CD14-positive monocyte (primary cell): ENCODE measurements at regions not wholly inside any gene's neighbourhood (a gene's known extent, or its start where the extent isn't known, plus 50 kb on each side); places are given as distances from the start of the nearest gene placed in this dataset.

Experiments
- DNase-seq, 3 donors: peaks; one replicate each; pipeline ENCODE4 v3.0.0-alpha.2; 2011 to 2022
- H2AFZ ChIP-seq: 2 replicates; pipeline ENCODE4 v1.6.0; 2012; ENCODE audit warnings: mild to moderate bottlenecking, low read depth, low read length, inconsistent platforms; ENCODE audit not compliant: insufficient read depth, poor library complexity, severe bottlenecking
- H3K27ac ChIP-seq, 2 donors: 1 replicate in 1 of 2; 2 replicates in 1 of 2; pipeline ENCODE4 v1.5.1; 2012 to 2013; ENCODE audit warnings: low read length in 2 of 2, control low read depth in 1 of 2, inconsistent platforms in 1 of 2, low read depth in 1 of 2, mild to moderate bottlenecking in 1 of 2
- H3K27me3 ChIP-seq, 2 donors: one replicate each; pipeline versions ENCODE4 v1.6.0 to v1.6.1; 2011 to 2013; ENCODE audit warnings: low read length in 2 of 2; ENCODE audit not compliant: control insufficient read depth in 2 of 2, insufficient read depth in 2 of 2
- H3K36me3 ChIP-seq, 2 donors: replicated peaks in 1 of 2; 1 replicate in 1 of 2; 2 replicates in 1 of 2; pipeline versions ENCODE4 v1.5.1 to v1.6.1; 2012 to 2013; ENCODE audit warnings: low read length in 2 of 2, control low read depth in 1 of 2, inconsistent platforms in 1 of 2, mild to moderate bottlenecking in 1 of 2; ENCODE audit not compliant: insufficient read depth in 2 of 2, control insufficient read depth in 1 of 2
- H3K4me1 ChIP-seq, 2 donors: 1 replicate in 1 of 2; 2 replicates in 1 of 2; pipeline versions ENCODE4 v1.5.1 to v1.6.1; 2012 to 2013; ENCODE audit warnings: low read length in 2 of 2, control low read depth in 1 of 2, inconsistent platforms in 1 of 2, mild to moderate bottlenecking in 1 of 2, moderate library complexity in 1 of 2; ENCODE audit not compliant: insufficient read depth in 2 of 2, control insufficient read depth in 1 of 2
- H3K4me2 ChIP-seq: replicated peaks from 2 replicates; pipeline ENCODE3; 2012; ENCODE audit warnings: low read length, moderate library complexity, mild to moderate bottlenecking; ENCODE audit not compliant: poor library complexity, severe bottlenecking; ENCODE audit errors: extremely low read depth
- H3K4me3 ChIP-seq, 3 experiments: fragments of 200-600 bp in 1 of 3; sonication (generic) in 1 of 3; replicated peaks in 1 of 3; 1 replicate in 2 of 3; 2 replicates in 1 of 3; pipeline ENCODE4 v1.5.1; 2011 to 2013; ENCODE audit warnings: low read length in 3 of 3, mild to moderate bottlenecking in 3 of 3, control low read depth in 2 of 3, low read depth in 2 of 3, inconsistent platforms in 1 of 3, moderate library complexity in 1 of 3
- H3K79me2 ChIP-seq: 2 replicates; pipeline ENCODE4 v1.6.0; 2012; ENCODE audit warnings: mild to moderate bottlenecking, control low read depth, inconsistent platforms, low read length, moderate library complexity; ENCODE audit not compliant: insufficient read depth
- H3K9ac ChIP-seq: 2 replicates; pipeline ENCODE4 v1.6.0; 2017; ENCODE audit warnings: low read length, mild to moderate bottlenecking; ENCODE audit not compliant: insufficient read depth, poor library complexity, severe bottlenecking
- H3K9me3 ChIP-seq, 2 donors: replicated peaks in 1 of 2; 1 replicate in 1 of 2; 2 replicates in 1 of 2; pipeline versions ENCODE4 v1.5.1 to v1.6.1; 2012 to 2013; ENCODE audit warnings: low read length in 2 of 2, control low read depth in 1 of 2; ENCODE audit not compliant: control insufficient read depth in 1 of 2, insufficient read depth in 1 of 2
- H4K20me1 ChIP-seq: 2 replicates; pipeline ENCODE4 v1.6.0; 2012; ENCODE audit warnings: mild to moderate bottlenecking, low read length, control low read depth, moderate library complexity; ENCODE audit not compliant: insufficient read depth
- H3K27ac Mint-ChIP-seq, 7 donors: one replicate each; pipeline ENCODE4 v1.8.0; 2020; ENCODE audit warnings: mild to moderate bottlenecking in 7 of 7, mixed read lengths in 7 of 7, moderate library complexity in 6 of 7, inconsistent platforms in 2 of 7
- H3K27me3 Mint-ChIP-seq, 3 donors: one replicate each; pipeline ENCODE4 v1.8.0; 2021 to 2022; ENCODE audit warnings: low read depth in 3 of 3, mild to moderate bottlenecking in 3 of 3, mixed read lengths in 3 of 3, moderate library complexity in 3 of 3, inconsistent platforms in 1 of 3
- H3K36me3 Mint-ChIP-seq, 2 donors: one replicate each; pipeline ENCODE4 v1.8.0; 2020; ENCODE audit warnings: mixed read lengths in 2 of 2, inconsistent platforms in 1 of 2, mild to moderate bottlenecking in 1 of 2
- H3K4me1 Mint-ChIP-seq: one replicate; pipeline ENCODE4 v1.8.0; 2020; ENCODE audit warnings: mild to moderate bottlenecking, mixed read lengths
- H3K4me3 Mint-ChIP-seq, 2 donors: one replicate each; pipeline ENCODE4 v1.8.0; 2020; ENCODE audit warnings: mild to moderate bottlenecking in 2 of 2, mixed read lengths in 2 of 2, moderate library complexity in 1 of 2
- H3K9me3 Mint-ChIP-seq, 7 donors: one replicate each; pipeline ENCODE4 v1.8.0; 2020 to 2022; ENCODE audit warnings: mixed read lengths in 7 of 7, mild to moderate bottlenecking in 6 of 7, moderate library complexity in 6 of 7, inconsistent platforms in 2 of 7
- CTCF ChIP-seq: fragments of 200-600 bp; IDR thresholded peaks from one replicate; pipeline ENCODE4 v1.8.0; 2022; ENCODE audit warnings: antibody characterized with exemption, mild to moderate bottlenecking
- WGBS: methylation state at CpG from one replicate; pipeline ENCODE4 v1.1.5; 2013; ENCODE audit warnings: missing lambda C conversion rate; ENCODE audit not compliant: insufficient coverage; 5-methylcytosine and 5-hydroxymethylcytosine counted together
- intact Hi-C, 2 donors: fragments of 100-400 bp; cut with micrococcal nuclease; formaldehyde crosslinking; loops; one replicate each; pipeline versions ENCODE4 v1.15.0 to v1.15.1; 2023

DNA sequence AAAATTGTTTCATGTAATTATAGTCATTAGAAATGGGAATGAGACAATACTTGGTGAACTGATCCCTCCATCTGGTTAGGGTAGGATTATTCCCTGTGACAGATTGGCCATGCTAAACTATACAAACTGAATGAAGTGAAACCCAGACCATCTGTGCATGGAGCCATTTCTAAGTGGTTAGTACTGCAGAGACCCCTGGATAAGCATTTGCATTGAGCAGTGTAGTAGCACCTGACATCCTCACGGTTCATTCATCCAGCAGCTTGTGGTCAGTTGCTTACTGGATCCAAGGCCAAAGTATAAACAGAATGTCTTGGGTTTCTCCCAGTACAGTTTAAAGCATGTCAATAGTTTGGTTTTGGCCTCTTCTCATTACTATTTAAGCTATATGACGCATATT, 93.8 kb upstream of the ARHGAP42 start:
- no peaks in the 10 kb centered on the region for H4K20me1 ChIP-seq
- no peaks in the 10 kb centered on the region for H3K27me3 ChIP-seq
- H3K4me3 ChIP-seq: no peak overlapping the region
- no peaks in the 10 kb centered on the region for H3K9me3 Mint-ChIP-seq
- H3K36me3 ChIP-seq: no peaks in the 10 kb centered on the region
- WGBS: 88% methylated on average over 1 of the region's 2 CpGs
- no peak for DNase-seq
- H3K9me3 ChIP-seq: no peaks in the 10 kb centered on the region
- H3K36me3 Mint-ChIP-seq: no peaks in the 10 kb centered on the region
- H3K27me3 Mint-ChIP-seq: no peaks in the 10 kb centered on the region
- H2AFZ ChIP-seq: no peak overlapping the region
- H3K27ac Mint-ChIP-seq: no peak overlapping the region
- no peak overlapping the region for H3K4me2 ChIP-seq
- no peaks in the 10 kb centered on the region for H3K4me1 Mint-ChIP-seq
- TF ChIP-seq CTCF: no peak
- H3K4me3 Mint-ChIP-seq: no peak overlapping the region
- H3K79me2 ChIP-seq: no peaks in the 10 kb centered on the region
- H3K4me1 ChIP-seq: no peaks in the 10 kb centered on the region
- H3K27ac ChIP-seq: no peak overlapping the region
- intact Hi-C loops: no loop called here
- no peak overlapping the region for H3K9ac ChIP-seq

GRCh38 chr11:100594320-100594719, 92.8 kb upstream of the ARHGAP42 start:
- intact Hi-C loops: no loop called here
- Mint-ChIP-seq H3K36me3 (no peaks in the 10 kb centered on the region), H3K27me3 (no peaks in the 10 kb centered on the region), H3K4me3 (no peak overlapping the region), H3K9me3 (no peaks in the 10 kb centered on the region), H3K27ac (no peak overlapping the region), H3K4me1 (no peaks in the 10 kb centered on the region)
- no peak for TF ChIP-seq CTCF
- Histone ChIP-seq H2AFZ (no peak overlapping the region), H4K20me1 (no peaks in the 10 kb centered on the region), H3K9me3 (no peaks in the 10 kb centered on the region), H3K9ac (no peak overlapping the region), H3K4me1 (no peaks in the 10 kb centered on the region), H3K36me3 (no peaks in the 10 kb centered on the region), H3K79me2 (no peaks in the 10 kb centered on the region), H3K4me3 (no peak overlapping the region), H3K4me2 (no peak overlapping the region), H3K27ac (no peak overlapping the region), H3K27me3 (no peaks in the 10 kb centered on the region)
- DNase-seq: no peak
- 80% methylated on average over 1 of the region's 3 CpGs for WGBS
